ENCODE measurements at regions not wholly inside any gene's neighbourhood (a gene's known extent, or its start where the extent isn't known, plus 50 kb on each side); places are given as distances from the start of the nearest gene placed in this dataset.
"Not testable (repeated sequence)": the region's sequence is repeated elsewhere in the genome, so short reads cannot be mapped to it uniquely, and the experiment has no call there.

DNA sequence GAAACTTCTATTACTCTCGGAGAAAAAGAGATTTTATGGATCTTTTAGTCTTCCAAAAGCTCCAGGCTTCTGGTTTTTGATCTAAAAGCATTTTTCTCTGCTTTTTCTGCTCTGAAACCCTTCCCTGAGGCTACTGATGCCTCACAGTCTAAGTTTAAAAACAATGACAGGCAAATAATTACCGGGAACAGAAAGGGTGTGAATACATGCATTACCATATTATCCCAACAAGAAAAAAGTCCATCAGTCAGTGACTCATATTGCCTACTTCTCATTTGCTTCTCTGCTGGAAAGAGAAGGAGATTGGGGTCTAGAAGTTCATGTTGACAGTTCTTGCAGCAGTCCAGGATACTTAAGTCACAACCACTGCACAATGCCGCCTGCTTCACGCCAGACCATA, 482.9 kb upstream of the C16orf82 start:
- Mint-ChIP-seq H3K4me3 (no peak overlapping the region), H3K9me3 (peaks cover 16% of the 10 kb centered on the region), H3K27me3 (ENCODE audit: low read depth) (no peaks in the 10 kb centered on the region), H3K36me3 (ENCODE audit: insufficient read depth) (no peaks in the 10 kb centered on the region), H3K4me1 (ENCODE audit: low read depth) (no peaks in the 10 kb centered on the region)
- DNase-seq (no peak), ATAC-seq (no peak)

GRCh38 chr16:26593700-26594099, 473.0 kb upstream of the C16orf82 start:
- Mint-ChIP-seq H3K36me3 (ENCODE audit: insufficient read depth) (no peaks in the 10 kb centered on the region), H3K9me3 (no peaks in the 10 kb centered on the region), H3K27me3 (ENCODE audit: low read depth) (peaks cover 12% of the 10 kb centered on the region), H3K4me1 (ENCODE audit: low read depth) (peaks cover 8% of the 10 kb centered on the region), H3K4me3 (no peak overlapping the region)
- no peak for ATAC-seq
- no peak for DNase-seq

DNA sequence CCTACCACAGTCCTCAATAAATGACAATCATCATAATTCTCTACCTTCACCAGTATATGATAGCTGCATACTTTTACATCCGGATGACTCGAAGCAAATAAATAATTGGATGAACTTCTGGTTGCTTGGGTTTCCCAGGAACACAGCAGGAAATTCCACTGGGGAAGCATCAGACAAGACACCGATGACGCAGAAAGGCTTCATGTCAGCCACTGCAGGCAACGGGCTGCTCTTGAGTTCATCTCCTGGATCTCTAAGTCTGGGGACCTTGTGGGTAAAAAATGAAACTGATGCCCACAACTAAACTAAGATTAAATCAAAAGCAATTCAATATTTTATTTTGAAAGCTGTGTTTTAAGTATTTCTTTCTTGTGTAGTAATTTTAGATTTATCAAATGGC, 472.1 kb upstream of the C16orf82 start:
- DNase-seq (no peak), ATAC-seq (no peak)
- Mint-ChIP-seq H3K4me3 (no peak overlapping the region), H3K9me3 (no peaks in the 10 kb centered on the region), H3K36me3 (ENCODE audit: insufficient read depth) (no peaks in the 10 kb centered on the region), H3K27me3 (ENCODE audit: low read depth) (peaks cover 11% of the 10 kb centered on the region), H3K4me1 (ENCODE audit: low read depth) (peaks cover 13% of the 10 kb centered on the region)

DNA sequence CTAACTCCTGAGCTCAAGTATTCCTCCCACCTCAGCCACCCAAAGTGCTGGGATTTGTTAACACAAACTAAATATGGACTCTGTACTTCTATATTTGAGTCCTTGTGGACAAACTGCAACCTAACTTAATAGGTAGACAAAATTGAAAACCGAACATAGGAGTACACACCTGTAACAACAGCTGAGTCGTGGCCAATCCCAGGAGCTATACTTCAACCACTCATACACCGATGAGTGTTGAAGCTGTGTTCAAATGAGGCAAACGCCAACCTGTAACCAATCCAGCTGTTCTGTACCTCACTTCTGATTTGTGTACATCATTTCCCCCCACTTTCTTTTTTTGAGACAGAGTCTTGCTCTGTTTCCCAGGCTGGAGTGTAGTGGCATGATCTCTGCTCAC, 471.5 kb upstream of the C16orf82 start:
- peaks cover 12% of the 10 kb centered on the region for H3K27me3 Mint-ChIP-seq (ENCODE audit: low read depth)
- ATAC-seq (no peak), DNase-seq (no peak)
- H3K9me3 Mint-ChIP-seq = no peaks in the 10 kb centered on the region
- peaks cover 15% of the 10 kb centered on the region for H3K4me1 Mint-ChIP-seq (ENCODE audit: low read depth)
- H3K4me3 Mint-ChIP-seq = no peak overlapping the region
- H3K36me3 Mint-ChIP-seq (ENCODE audit: insufficient read depth) = no peaks in the 10 kb centered on the region

- DNase-seq; H3K9me3 Mint-ChIP-seq; H3K27me3 Mint-ChIP-seq (ENCODE audit: low read depth); H3K36me3 Mint-ChIP-seq (ENCODE audit: insufficient read depth); H3K4me3 Mint-ChIP-seq; ATAC-seq: not testable (repeated sequence)
- H3K4me1 Mint-ChIP-seq (ENCODE audit: low read depth) = peaks cover 15% of the 10 kb centered on the region
Measured at GRCh38 chr16:26596033-26596432, 470.7 kb upstream of the C16orf82 start.

DNA sequence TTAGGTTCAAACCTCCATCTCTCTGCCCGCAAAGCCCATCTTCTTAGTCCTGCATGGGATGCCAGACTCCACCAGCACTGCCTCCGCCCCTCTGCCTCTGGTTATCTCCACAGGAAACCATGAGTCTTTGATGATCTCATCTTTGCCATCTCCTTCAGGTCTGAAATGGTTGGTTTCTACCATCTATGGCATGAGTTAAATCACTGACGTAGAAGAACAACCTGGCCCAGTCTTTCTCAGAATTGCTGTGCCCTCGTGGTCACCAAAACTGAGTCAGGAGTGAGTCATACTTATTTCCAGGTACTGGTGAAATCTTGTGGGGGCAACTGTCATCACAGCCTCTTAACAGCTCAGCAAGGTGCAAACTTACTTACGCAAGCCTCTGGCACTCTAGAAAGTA, 468.7 kb upstream of the C16orf82 start:
- peak; percentile 89 to 92 for ATAC-seq
- Mint-ChIP-seq H3K36me3 (ENCODE audit: insufficient read depth) (no peaks in the 10 kb centered on the region), H3K27me3 (ENCODE audit: low read depth) (peaks cover 8% of the 10 kb centered on the region), H3K9me3 (no peaks in the 10 kb centered on the region), H3K4me1 (ENCODE audit: low read depth) (peaks cover 15% of the 10 kb centered on the region), H3K4me3 (no peak overlapping the region)
- DNase-seq = peak; percentile 34

DNA sequence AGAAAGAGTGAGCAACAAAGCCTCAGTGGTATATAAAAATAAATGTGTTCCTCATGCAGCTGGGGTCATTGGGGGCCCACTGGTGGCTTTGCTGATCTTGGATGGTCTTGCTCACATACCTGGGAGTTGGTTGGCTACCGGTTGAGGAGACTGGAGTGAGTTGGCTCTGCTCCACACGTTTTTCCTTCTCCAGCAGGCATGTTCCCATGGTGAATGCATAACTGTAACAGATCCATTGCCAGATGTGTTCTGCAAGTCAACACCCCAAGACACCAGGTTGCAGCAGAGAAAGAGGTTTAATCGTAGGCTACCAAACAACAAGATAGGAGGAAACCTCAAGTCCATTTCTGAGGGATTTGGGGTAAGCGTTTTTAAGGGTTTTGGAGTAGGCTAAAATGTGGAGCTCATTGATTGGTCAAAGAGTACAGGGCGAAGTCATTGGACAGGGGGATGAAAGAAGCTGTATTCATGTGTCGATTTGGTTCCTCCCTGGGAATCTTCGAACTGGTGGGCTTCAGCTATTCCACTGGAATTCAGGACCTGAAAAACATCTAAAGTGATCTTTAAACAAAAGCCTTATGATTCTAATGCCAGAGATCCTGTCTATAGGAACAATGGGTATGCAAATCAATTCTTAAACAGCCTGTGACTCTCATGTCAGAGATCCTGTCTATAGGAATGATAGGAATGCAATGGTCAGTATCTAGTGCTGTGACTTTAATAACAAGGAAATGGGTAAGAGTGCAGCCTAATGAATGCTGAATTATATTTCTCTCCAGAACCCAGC, 467.5 kb upstream of the C16orf82 start:
- Mint-ChIP-seq H3K4me3 (no peak overlapping the region), H3K9me3 (no peaks in the 10 kb centered on the region), H3K27me3 (ENCODE audit: low read depth) (peaks cover 6% of the 10 kb centered on the region), H3K4me1 (ENCODE audit: low read depth) (peaks cover 17% of the 10 kb centered on the region), H3K36me3 (ENCODE audit: insufficient read depth) (no peaks in the 10 kb centered on the region)
- ATAC-seq = no peak
- no peak for DNase-seq

- ATAC-seq (no peak), DNase-seq (no peak)
- Mint-ChIP-seq H3K9me3 (no peaks in the 10 kb centered on the region), H3K4me3 (no peak overlapping the region), H3K36me3 (ENCODE audit: insufficient read depth) (no peaks in the 10 kb centered on the region), H3K4me1 (ENCODE audit: low read depth) (peaks cover 17% of the 10 kb centered on the region), H3K27me3 (ENCODE audit: low read depth) (peaks cover 8% of the 10 kb centered on the region)
Measured at GRCh38 chr16:26599785-26600104, 467.0 kb upstream of the C16orf82 start.

GRCh38 chr16:26601335-26601734, 465.4 kb upstream of the C16orf82 start:
- no peak overlapping the region for H3K4me3 Mint-ChIP-seq
- H3K4me1 Mint-ChIP-seq (ENCODE audit: low read depth) = peaks cover 17% of the 10 kb centered on the region
- no peak for ATAC-seq
- H3K9me3 Mint-ChIP-seq = no peaks in the 10 kb centered on the region
- peaks cover 15% of the 10 kb centered on the region for H3K27me3 Mint-ChIP-seq (ENCODE audit: low read depth)
- no peaks in the 10 kb centered on the region for H3K36me3 Mint-ChIP-seq (ENCODE audit: insufficient read depth)
- no peak for DNase-seq

- Mint-ChIP-seq H3K36me3 (ENCODE audit: insufficient read depth) (no peaks in the 10 kb centered on the region), H3K9me3 (no peaks in the 10 kb centered on the region), H3K4me3 (no peak overlapping the region), H3K4me1 (ENCODE audit: low read depth) (peaks cover 3% of the 10 kb centered on the region), H3K27me3 (ENCODE audit: low read depth) (peaks cover 10% of the 10 kb centered on the region)
- no peak for DNase-seq
- no peak for ATAC-seq
Measured at GRCh38 chr16:26605626-26606271, 461.0 kb upstream of the C16orf82 start.

DNA sequence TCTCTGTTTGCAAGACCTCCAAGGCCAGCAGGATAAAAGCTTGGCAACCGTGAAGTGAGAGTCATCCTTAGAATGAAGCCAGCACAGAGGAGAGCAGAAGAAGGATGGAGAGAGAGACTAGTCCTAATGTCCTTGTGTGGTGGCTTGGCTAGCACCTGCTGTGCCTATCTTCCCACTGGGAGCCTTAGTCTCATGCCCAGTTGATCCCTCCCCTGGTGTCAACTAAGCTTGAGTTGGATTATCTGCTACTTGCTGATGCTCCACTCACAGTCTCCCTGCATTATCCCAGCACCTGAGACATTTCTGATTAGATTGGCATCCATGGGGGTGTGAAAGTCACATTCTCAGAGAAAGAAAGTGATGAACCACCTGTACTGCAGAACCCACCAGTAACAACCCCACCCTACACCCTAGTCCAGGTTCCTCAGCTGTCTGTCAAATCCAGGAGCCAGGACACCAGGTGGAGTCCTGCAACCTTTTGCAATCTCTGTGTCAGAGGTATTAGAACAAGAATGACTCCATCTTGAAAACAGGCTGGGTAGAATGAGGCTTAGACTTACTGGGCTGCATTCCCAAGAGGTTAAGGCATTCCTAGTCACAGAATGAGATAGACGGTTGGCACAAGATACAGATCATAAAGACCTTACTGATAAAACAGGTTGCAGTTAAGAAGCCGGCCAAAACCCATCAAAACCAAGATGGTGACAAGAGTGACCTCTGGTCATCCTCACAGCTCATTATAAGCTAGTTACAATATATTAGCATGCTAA, 460.2 kb upstream of the C16orf82 start:
- H3K36me3 Mint-ChIP-seq (ENCODE audit: insufficient read depth) = no peaks in the 10 kb centered on the region
- H3K4me1 Mint-ChIP-seq (ENCODE audit: low read depth) = peaks cover 3% of the 10 kb centered on the region
- ATAC-seq = no peak
- no peaks in the 10 kb centered on the region for H3K9me3 Mint-ChIP-seq
- peaks cover 10% of the 10 kb centered on the region for H3K27me3 Mint-ChIP-seq (ENCODE audit: low read depth)
- H3K4me3 Mint-ChIP-seq = no peak overlapping the region
- no peak for DNase-seq

DNA sequence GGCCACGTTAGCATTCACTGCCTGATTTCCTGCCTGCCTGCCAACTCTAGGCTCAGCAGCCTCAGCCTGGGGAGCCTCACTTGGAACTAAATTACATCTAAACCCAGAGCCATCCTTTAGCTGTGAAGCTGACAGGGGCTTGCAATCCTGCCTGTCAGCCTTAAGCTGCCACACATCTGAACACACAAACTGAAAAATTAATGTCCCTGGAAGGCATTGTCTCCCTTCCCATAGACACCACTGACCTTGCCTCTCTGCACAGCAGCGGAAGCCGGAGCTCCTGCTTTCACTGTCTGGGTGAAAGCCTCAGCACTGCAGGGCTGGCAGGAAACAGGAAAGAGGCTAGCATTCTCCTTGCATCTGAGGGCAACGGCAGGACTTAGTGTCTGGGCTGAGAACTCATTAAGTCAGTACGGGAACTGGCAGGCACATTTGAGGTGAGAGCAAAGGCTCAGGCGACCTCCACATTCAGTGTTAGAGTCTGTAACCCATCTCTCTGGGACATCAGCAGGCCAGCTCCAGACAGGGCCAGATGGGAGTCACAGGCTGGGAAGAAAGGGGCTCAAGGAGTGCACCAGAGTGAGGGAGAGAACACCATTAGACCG, 452.4 kb upstream of the C16orf82 start:
- H3K4me3 Mint-ChIP-seq = no peak overlapping the region

GRCh38 chr16:26623442-26623841, 443.3 kb upstream of the C16orf82 start:
- H3K36me3 Mint-ChIP-seq (ENCODE audit: insufficient read depth) = peaks cover 3% of the 10 kb centered on the region
- no peak for DNase-seq
- no peak overlapping the region for H3K4me3 Mint-ChIP-seq
- peaks cover 13% of the 10 kb centered on the region for H3K27me3 Mint-ChIP-seq (ENCODE audit: low read depth)
- no peak for ATAC-seq
- no peaks in the 10 kb centered on the region for H3K4me1 Mint-ChIP-seq (ENCODE audit: low read depth)
- H3K9me3 Mint-ChIP-seq = peaks cover 18% of the 10 kb centered on the region

More for the DNA sequence above, 452.4 kb upstream of the C16orf82 start:
- no peak for DNase-seq
- H3K9me3 Mint-ChIP-seq = peaks cover 5% of the 10 kb centered on the region
- no peaks in the 10 kb centered on the region for H3K36me3 Mint-ChIP-seq (ENCODE audit: insufficient read depth)
- no peak for ATAC-seq
- peaks cover 3% of the 10 kb centered on the region for H3K27me3 Mint-ChIP-seq (ENCODE audit: low read depth)
- no peaks in the 10 kb centered on the region for H3K4me1 Mint-ChIP-seq (ENCODE audit: low read depth)

DNA sequence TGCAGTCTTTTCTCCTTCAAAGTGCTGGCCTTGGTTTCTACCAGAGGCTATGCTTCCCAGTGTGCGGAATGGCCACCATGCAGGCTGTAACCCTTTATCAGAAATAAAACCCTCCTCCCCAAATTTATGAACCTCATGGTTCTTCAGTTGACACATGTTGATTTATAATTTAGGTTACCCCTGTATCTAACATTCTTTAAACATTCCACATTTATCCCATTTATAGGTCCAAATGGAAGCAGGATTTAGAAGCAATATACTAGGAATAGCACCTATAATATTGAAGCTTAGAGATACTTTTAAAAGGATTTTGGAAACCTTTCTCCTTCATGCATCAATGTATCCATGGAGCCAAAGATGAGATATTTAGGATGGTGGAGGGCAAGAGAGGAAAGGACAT, 438.8 kb upstream of the C16orf82 start:
- Mint-ChIP-seq H3K4me1 (ENCODE audit: low read depth) (no peaks in the 10 kb centered on the region), H3K4me3 (no peak overlapping the region), H3K27me3 (ENCODE audit: low read depth) (peaks cover 11% of the 10 kb centered on the region), H3K36me3 (ENCODE audit: insufficient read depth) (peaks cover 3% of the 10 kb centered on the region), H3K9me3 (peaks cover 35% of the 10 kb centered on the region)
- ATAC-seq (no peak), DNase-seq (no peak)
